GM23248 (cell line): ENCODE measurements at regions not wholly inside any gene's neighbourhood (a gene's known extent, or its start where the extent isn't known, plus 50 kb on each side); places are given as distances from the start of the nearest gene placed in this dataset.

Source experiments
- DNase-seq: peaks from one replicate; pipeline ENCODE4 v3.0.0-alpha.2; 2015
- H2AFZ ChIP-seq: fragments of 200-600 bp; sonication (generic); 2 replicates; pipeline ENCODE4 v1.6.1; 2016; ENCODE audit warnings: antibody characterized with exemption
- H3F3A ChIP-seq: fragments of 200-600 bp; sonication (generic); 2 replicates; pipeline ENCODE4 v1.6.1; 2016; ENCODE audit warnings: mild to moderate bottlenecking, antibody characterized with exemption, mixed run types; ENCODE audit not compliant: insufficient read depth
- H3K27ac ChIP-seq: fragments of 200-600 bp; sonication (generic); 2 replicates; pipeline ENCODE4 v1.5.1; 2016; ENCODE audit warnings: mild to moderate bottlenecking
- H3K27me3 ChIP-seq: fragments of 200-600 bp; sonication (generic); replicated peaks from 2 replicates; pipeline ENCODE4 v1.6.1; 2016; ENCODE audit warnings: mild to moderate bottlenecking; ENCODE audit not compliant: insufficient read depth
- H3K36me3 ChIP-seq: fragments of 200-600 bp; sonication (generic); 2 replicates; pipeline ENCODE4 v1.6.1; 2016; ENCODE audit warnings: low read depth, mild to moderate bottlenecking
- H3K4me1 ChIP-seq: fragments of 200-600 bp; sonication (generic); 2 replicates; pipeline ENCODE4 v1.6.1; 2016; ENCODE audit warnings: mild to moderate bottlenecking; ENCODE audit not compliant: insufficient read depth
- H3K4me2 ChIP-seq: fragments of 200-600 bp; sonication (generic); one replicate; pipeline ENCODE4 v1.6.1; 2016; ENCODE audit warnings: mild to moderate bottlenecking; ENCODE audit not compliant: unreplicated experiment
- H3K4me3 ChIP-seq: fragments of 200-600 bp; sonication (generic); 2 replicates; pipeline ENCODE4 v1.5.1; 2016; ENCODE audit warnings: mild to moderate bottlenecking
- H3K79me2 ChIP-seq: fragments of 200-600 bp; sonication (generic); 2 replicates; pipeline ENCODE4 v1.6.1; 2016; ENCODE audit warnings: mild to moderate bottlenecking; ENCODE audit not compliant: insufficient read depth
- H3K9ac ChIP-seq: fragments of 200-600 bp; sonication (generic); 2 replicates; pipeline ENCODE4 v1.6.1; 2016; ENCODE audit warnings: mild to moderate bottlenecking
- H3K9me2 ChIP-seq: fragments of 200-600 bp; sonication (generic); 2 replicates; pipeline ENCODE4 v1.6.1; 2016; ENCODE audit warnings: mixed run types, mild to moderate bottlenecking, moderate library complexity; ENCODE audit not compliant: insufficient read depth
- H3K9me3 ChIP-seq: fragments of 200-600 bp; sonication (generic); one replicate; pipeline ENCODE4 v1.6.1; 2017; ENCODE audit warnings: low read depth
- H4K20me1 ChIP-seq: fragments of 200-600 bp; sonication (generic); 2 replicates; pipeline ENCODE4 v1.6.0; 2016; ENCODE audit not compliant: insufficient read depth
- EZH2 ChIP-seq: fragments of 200-600 bp; sonication (generic); IDR thresholded peaks from 2 replicates; pipeline ENCODE4 v1.6.1; 2018; ENCODE audit warnings: antibody characterized with exemption, mild to moderate bottlenecking; ENCODE audit not compliant: insufficient read depth, poor library complexity, severe bottlenecking
- EZH2phosphoT487 ChIP-seq: fragments of 200-600 bp; sonication (generic); IDR thresholded peaks from 2 replicates; pipeline ENCODE4 v1.6.1; 2018; ENCODE audit warnings: antibody characterized with exemption, moderate library complexity, mild to moderate bottlenecking, low read depth; ENCODE audit not compliant: insufficient read depth
- WGBS, 2 experiments: methylation state at CpG; one replicate each; pipeline ENCODE4 v1.1.6; 2015 to 2017; ENCODE audit warnings: low lambda C conversion rate in 2 of 2, low coverage in 1 of 2; ENCODE audit errors: missing lambda C conversion rate in 2 of 2; 5-methylcytosine and 5-hydroxymethylcytosine counted together
- in situ Hi-C: fragments of 300-500 bp; cut with MboI; formaldehyde crosslinking; loops from 2 replicates; pipeline ENCODE4 v1.15.0; 2020

- H3K27me3 ChIP-seq, result no peaks in the 10 kb centered on the region
- H3K36me3 ChIP-seq, result no peaks in the 10 kb centered on the region
- no peaks in the 10 kb centered on the region for H4K20me1 ChIP-seq
- TF ChIP-seq EZH2 (no peak), EZH2phosphoT487 (no peak)
- in situ Hi-C loops, result no loop called here
- H3K4me3 ChIP-seq, result no peak overlapping the region
- peaks cover 20% of the 10 kb centered on the region for H3K4me1 ChIP-seq
- no peaks in the 10 kb centered on the region for H3K9me2 ChIP-seq
- no peak overlapping the region for H3K4me2 ChIP-seq
- no peaks in the 10 kb centered on the region for H3K9me3 ChIP-seq
- 68 to 73% methylated on average over 3 of the region's 3 CpGs for WGBS, 2 experiments
- H3K27ac ChIP-seq, result no peak overlapping the region
- H3F3A ChIP-seq, result peaks cover 16% of the 10 kb centered on the region
- DNase-seq, result no peak
- no peak overlapping the region for H2AFZ ChIP-seq
- no peaks in the 10 kb centered on the region for H3K79me2 ChIP-seq
- no peak overlapping the region for H3K9ac ChIP-seq
Observed at GRCh38 chr15:35629766-35630165, 83.8 kb upstream of the DPH6 start.

- no peak for TF ChIP-seq EZH2
- no peak for TF ChIP-seq EZH2phosphoT487
- H3K4me2 ChIP-seq, result no peak overlapping the region
- H3F3A ChIP-seq, result peaks cover 10% of the 10 kb centered on the region; the same call in 1 of the 2 replicates
- no peaks in the 10 kb centered on the region for H4K20me1 ChIP-seq
- peak; percentile 60 for DNase-seq
- no peaks in the 10 kb centered on the region for H3K9me2 ChIP-seq
- H3K27ac ChIP-seq, result no peak overlapping the region
- no peaks in the 10 kb centered on the region for H3K79me2 ChIP-seq
- H2AFZ ChIP-seq, result no peak overlapping the region
- in situ Hi-C loops, result no loop called here
- H3K4me3 ChIP-seq, result no peak overlapping the region
- peaks cover 13% of the 10 kb centered on the region for H3K4me1 ChIP-seq
- no peak overlapping the region for H3K9ac ChIP-seq
- H3K36me3 ChIP-seq, result no peaks in the 10 kb centered on the region
- no peaks in the 10 kb centered on the region for H3K27me3 ChIP-seq
- no peaks in the 10 kb centered on the region for H3K9me3 ChIP-seq
- 25 to 27% methylated on average over 3 of the region's 3 CpGs for WGBS, 2 experiments
Observed at GRCh38 chr15:35630532-35630931, 84.6 kb upstream of the DPH6 start.

GRCh38 chr15:35630985-35631384, 85.0 kb upstream of the DPH6 start:
- H3K4me3 ChIP-seq, result no peak overlapping the region
- TF ChIP-seq EZH2phosphoT487 (no peak), EZH2 (no peak)
- no peaks in the 10 kb centered on the region for H4K20me1 ChIP-seq
- H3K9me2 ChIP-seq, result no peaks in the 10 kb centered on the region
- H2AFZ ChIP-seq, result no peak overlapping the region
- H3K27me3 ChIP-seq, result no peaks in the 10 kb centered on the region
- in situ Hi-C loops, result no loop called here
- H3K4me2 ChIP-seq, result no peak overlapping the region
- peaks cover 5% of the 10 kb centered on the region; the same call in 1 of the 2 replicates for H3F3A ChIP-seq
- no peak for DNase-seq
- H3K79me2 ChIP-seq, result no peaks in the 10 kb centered on the region
- H3K9ac ChIP-seq, result no peak overlapping the region
- H3K4me1 ChIP-seq, result peaks cover 9% of the 10 kb centered on the region
- H3K9me3 ChIP-seq, result no peaks in the 10 kb centered on the region
- H3K27ac ChIP-seq, result no peak overlapping the region
- no peaks in the 10 kb centered on the region for H3K36me3 ChIP-seq
- 94 to 96% methylated on average over 3 of the region's 3 CpGs for WGBS, 2 experiments

- Histone ChIP-seq H3K9ac (no peak overlapping the region), H3K9me3 (no peaks in the 10 kb centered on the region), H3F3A (no peaks in the 10 kb centered on the region), H3K4me2 (no peak overlapping the region), H3K27ac (no peak overlapping the region), H3K4me3 (no peak overlapping the region), H3K79me2 (no peaks in the 10 kb centered on the region), H3K27me3 (no peaks in the 10 kb centered on the region), H4K20me1 (no peaks in the 10 kb centered on the region), H2AFZ (no peak overlapping the region), H3K4me1 (no peaks in the 10 kb centered on the region), H3K36me3 (no peaks in the 10 kb centered on the region), H3K9me2 (no peaks in the 10 kb centered on the region)
- 92 to 96% methylated on average over 3 of the region's 3 CpGs for WGBS, 2 experiments
- DNase-seq, result no peak
- in situ Hi-C loops, result no loop called here
- TF ChIP-seq EZH2phosphoT487 (no peak), EZH2 (no peak)
Observed at GRCh38 chr15:35633677-35634076, 87.7 kb upstream of the DPH6 start.

- Histone ChIP-seq H3K27ac (no peak overlapping the region), H3K4me1 (no peaks in the 10 kb centered on the region), H3F3A (no peaks in the 10 kb centered on the region), H3K9me3 (no peaks in the 10 kb centered on the region), H3K4me2 (no peak overlapping the region), H3K27me3 (no peaks in the 10 kb centered on the region), H4K20me1 (no peaks in the 10 kb centered on the region), H2AFZ (no peak overlapping the region), H3K9me2 (peaks cover 8% of the 10 kb centered on the region; the same call in 1 of the 2 replicates), H3K9ac (no peak overlapping the region), H3K79me2 (no peaks in the 10 kb centered on the region), H3K36me3 (no peaks in the 10 kb centered on the region), H3K4me3 (no peak overlapping the region)
- no peak for TF ChIP-seq EZH2phosphoT487
- no peak for TF ChIP-seq EZH2
- WGBS, 2 experiments, result 98 to 100% methylated on average over 1 of the region's 1 CpG
- in situ Hi-C loops, result no loop called here
- DNase-seq, result no peak
Observed at GRCh38 chr15:35646790-35647189, 100.8 kb upstream of the DPH6 start.
